Tibial nerve (tissue), 4 donors: ENCODE measurements at regions not wholly inside any gene's neighbourhood (a gene's known extent, or its start where the extent isn't known, plus 50 kb on each side); places are given as distances from the start of the nearest gene placed in this dataset.

Experiments
- CTCF ChIP-seq, 5 experiments: fragments of 200-600 bp in 3 of 5; fragments of 450-650 bp in 2 of 5; sonication (generic) in 3 of 5; IDR thresholded peaks; one replicate each; pipeline ENCODE4 v1.5.1; 2016 to 2019; ENCODE audit warnings: antibody characterized with exemption in 5 of 5, mild to moderate bottlenecking in 3 of 5, moderate library complexity in 2 of 5
- EP300 ChIP-seq, 2 donors: sonication (generic); formaldehyde crosslinking; IDR thresholded peaks; one replicate each; pipeline ENCODE4 v1.6.1; 2017; ENCODE audit warnings: antibody characterized with exemption in 2 of 2, mild to moderate bottlenecking in 1 of 2
- POLR2A ChIP-seq, 2 donors: fragments of 450-650 bp; IDR thresholded peaks; one replicate each; pipeline ENCODE4 v1.6.1; 2017; ENCODE audit warnings: antibody characterized with exemption in 2 of 2, mild to moderate bottlenecking in 2 of 2, moderate library complexity in 2 of 2

DNA sequence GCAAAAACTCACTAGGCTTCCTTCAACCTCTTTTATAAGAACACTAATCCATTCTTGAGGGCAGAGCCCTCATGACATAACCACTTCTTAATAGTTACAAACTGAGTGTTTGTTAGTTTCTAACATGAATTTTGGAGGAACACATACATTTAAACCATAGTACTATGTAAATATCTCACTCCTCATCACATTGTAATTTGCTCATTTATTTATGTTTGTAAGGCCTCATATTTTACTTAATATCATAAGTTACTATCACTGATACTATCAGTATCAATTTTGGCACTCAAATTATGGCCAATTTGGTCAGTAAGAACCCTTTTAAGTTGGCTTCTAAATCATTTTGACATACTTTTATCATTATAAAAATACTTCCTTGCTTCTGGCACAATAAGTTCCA lies 603.1 kb downstream of the ZEB2 start:
- TF ChIP-seq CTCF (IDR thresholded peaks at IDR 0.05), result no peak
- TF ChIP-seq EP300 (IDR thresholded peaks at IDR 0.05), result no peak
- no peak for TF ChIP-seq POLR2A (IDR thresholded peaks at IDR 0.05)
